Activated B cell treated with CpG ODN at 0.5 μM for 24 hours (primary cell): ENCODE measurements at regions not wholly inside any gene's neighbourhood (a gene's known extent, or its start where the extent isn't known, plus 50 kb on each side); places are given as distances from the start of the nearest gene placed in this dataset.

Experiments
- ATAC-seq: fragments of 200-7000 bp; cut with Tn5 transposase; one replicate; pipeline ENCODE4 v1.10.0; 2021; ENCODE audit warnings: low read depth, mild to moderate bottlenecking, moderate library complexity
- CTCF ChIA-PET: fragments of 350-600 bp; sonication (Branson Sonifier 250); formaldehyde crosslinking; loops from one replicate; lab custom pipeline; 2021; ENCODE audit warnings: antibody characterized with exemption; lab: Charles Lee
- POLR2A ChIA-PET: fragments of 350-600 bp; sonication (Branson Sonifier 250); formaldehyde crosslinking; loops from one replicate; lab custom pipeline; 2021; ENCODE audit warnings: antibody characterized with exemption; lab: Charles Lee
- DNase-seq: peaks from one replicate; pipeline ENCODE4 v3.0.0; 2022
- H3K27ac Mint-ChIP-seq: one replicate; pipeline ENCODE4 v1.8.0; 2020; ENCODE audit warnings: mixed read lengths
- H3K27me3 Mint-ChIP-seq: one replicate; pipeline ENCODE4 v1.8.0; 2021; ENCODE audit warnings: mixed read lengths
- H3K36me3 Mint-ChIP-seq: one replicate; pipeline ENCODE4 v1.8.0; 2021; ENCODE audit warnings: low read depth, mixed read lengths
- H3K4me1 Mint-ChIP-seq: one replicate; pipeline ENCODE4 v1.8.0; 2021; ENCODE audit warnings: mixed read lengths
- H3K4me3 Mint-ChIP-seq: one replicate; pipeline ENCODE4 v1.8.0; 2020; ENCODE audit warnings: mild to moderate bottlenecking, mixed read lengths
- H3K9me3 Mint-ChIP-seq: one replicate; pipeline ENCODE4 v1.8.0; 2020; ENCODE audit warnings: mixed read lengths
- CTCF ChIP-seq: fragments of 200-600 bp; IDR thresholded peaks from one replicate; pipeline ENCODE4 v1.8.0; 2022; ENCODE audit warnings: antibody characterized with exemption, mild to moderate bottlenecking
- intact Hi-C: fragments of 100-400 bp; cut with micrococcal nuclease; formaldehyde crosslinking; loops from one replicate; pipeline ENCODE4 v1.15.1; 2024

GRCh38 chr1:82472489-82473131, 671.9 kb downstream of the ADGRL2 start:
- ChIA-PET POLR2A (no interaction called here), CTCF (no interaction called here)
- H3K27ac Mint-ChIP-seq: no peak overlapping the region
- no peak for TF ChIP-seq CTCF
- H3K36me3 Mint-ChIP-seq: no peaks in the 10 kb centered on the region
- no peak overlapping the region for H3K4me3 Mint-ChIP-seq
- ATAC-seq (no peak), DNase-seq (no peak)
- no peaks in the 10 kb centered on the region for H3K27me3 Mint-ChIP-seq
- no peaks in the 10 kb centered on the region for H3K4me1 Mint-ChIP-seq
- H3K9me3 Mint-ChIP-seq: no peaks in the 10 kb centered on the region
- intact Hi-C loops: no loop called here

- Mint-ChIP-seq H3K27me3 (no peaks in the 10 kb centered on the region), H3K4me1 (peaks cover 2% of the 10 kb centered on the region), H3K27ac (no peak overlapping the region), H3K4me3 (no peak overlapping the region), H3K36me3 (no peaks in the 10 kb centered on the region), H3K9me3 (no peaks in the 10 kb centered on the region)
- ChIA-PET CTCF (no interaction called here), POLR2A (no interaction called here)
- DNase-seq (no peak), ATAC-seq (no peak)
- intact Hi-C loops: no loop called here
- TF ChIP-seq CTCF: no peak
Measured at GRCh38 chr1:82466891-82467290, 666.2 kb downstream of the ADGRL2 start.

- H3K27ac Mint-ChIP-seq: no peak overlapping the region
Measured at GRCh38 chr1:82466416-82466815, 665.7 kb downstream of the ADGRL2 start.

GRCh38 chr1:82465024-82465423, 664.3 kb downstream of the ADGRL2 start:
- no peaks in the 10 kb centered on the region for H3K9me3 Mint-ChIP-seq

More at GRCh38 chr1:82466416-82466815, 665.7 kb downstream of the ADGRL2 start:
- no peak for ATAC-seq
- Mint-ChIP-seq H3K36me3 (no peaks in the 10 kb centered on the region), H3K4me1 (peaks cover 2% of the 10 kb centered on the region), H3K4me3 (no peak overlapping the region), H3K27me3 (no peaks in the 10 kb centered on the region), H3K9me3 (no peaks in the 10 kb centered on the region)
- ChIA-PET POLR2A (no interaction called here), CTCF (no interaction called here)
- intact Hi-C loops: no loop called here
- no peak for TF ChIP-seq CTCF
- DNase-seq: no peak

More at GRCh38 chr1:82465024-82465423, 664.3 kb downstream of the ADGRL2 start:
- H3K4me3 Mint-ChIP-seq: no peak overlapping the region
- intact Hi-C loops: no loop called here
- no peak for DNase-seq
- H3K27me3 Mint-ChIP-seq: no peaks in the 10 kb centered on the region
- no peaks in the 10 kb centered on the region for H3K36me3 Mint-ChIP-seq
- TF ChIP-seq CTCF: no peak
- ChIA-PET CTCF (no interaction called here), POLR2A (no interaction called here)
- peaks cover 2% of the 10 kb centered on the region for H3K4me1 Mint-ChIP-seq
- H3K27ac Mint-ChIP-seq: no peak overlapping the region
- no peak for ATAC-seq
